WERI-Rb-1 (cell line): ENCODE measurements at regions not wholly inside any gene's neighbourhood (a gene's known extent, or its start where the extent isn't known, plus 50 kb on each side); places are given as distances from the start of the nearest gene placed in this dataset.

ENCODE experiments used
- DNase-seq: peaks from one replicate; pipeline ENCODE4 v3.0.0-alpha.2; 2020
- H3K27ac ChIP-seq: fragments of 250-450 bp; sonication (Bioruptor Pico); 2 replicates; pipeline ENCODE4 v1.5.1; 2020; ENCODE audit warnings: mild to moderate bottlenecking, moderate library complexity
- H3K27me3 ChIP-seq: fragments of 250-450 bp; sonication (Bioruptor Pico); 2 replicates; pipeline ENCODE4 v1.5.1; 2021; ENCODE audit warnings: mild to moderate bottlenecking, low read depth, moderate library complexity; ENCODE audit not compliant: insufficient read depth, severe bottlenecking
- H3K36me3 ChIP-seq: fragments of 250-450 bp; sonication (Bioruptor Pico); 2 replicates; pipeline ENCODE4 v1.5.1; 2020; ENCODE audit warnings: mild to moderate bottlenecking, moderate library complexity
- H3K4me3 ChIP-seq: 2 replicates; pipeline ENCODE4 v1.5.1; 2011; ENCODE audit warnings: low read depth, mild to moderate bottlenecking, control low read depth, low read length
- H3K9me3 ChIP-seq: fragments of 250-450 bp; sonication (Bioruptor Pico); 2 replicates; pipeline ENCODE4 v1.5.1; 2021; ENCODE audit warnings: mild to moderate bottlenecking, moderate library complexity; ENCODE audit not compliant: severe bottlenecking
- TF ChIP-seq, protein P1 (sequence below): IDR thresholded peaks from 2 replicates; pipeline ENCODE4 v1.5.1; 2011; ENCODE audit warnings: low read depth, mild to moderate bottlenecking, control low read depth, inconsistent platforms, low read length

DNA sequence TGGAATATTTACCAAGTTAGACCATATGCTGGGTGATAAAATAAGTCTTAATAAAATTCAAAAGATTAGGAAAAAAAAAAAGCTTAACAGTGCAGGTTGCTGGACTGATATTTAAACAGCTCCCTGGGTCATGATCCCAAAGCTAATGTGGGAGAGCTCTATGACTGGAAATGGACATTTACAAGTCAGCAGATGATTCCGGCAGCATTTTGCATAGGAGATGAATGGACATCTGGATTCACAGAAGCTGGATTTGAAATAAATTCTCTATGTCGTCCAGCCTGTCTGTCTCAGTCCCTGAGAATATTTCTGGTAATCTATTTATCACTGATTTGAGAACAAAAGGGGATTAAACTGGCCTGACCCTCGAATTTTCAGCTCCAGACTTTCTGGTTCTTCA, 52.3 kb upstream of the KLHL25 start:
- H3K36me3 ChIP-seq, result no peaks in the 10 kb centered on the region
- no peak overlapping the region for H3K27ac ChIP-seq
- TF ChIP-seq, protein P1, sequence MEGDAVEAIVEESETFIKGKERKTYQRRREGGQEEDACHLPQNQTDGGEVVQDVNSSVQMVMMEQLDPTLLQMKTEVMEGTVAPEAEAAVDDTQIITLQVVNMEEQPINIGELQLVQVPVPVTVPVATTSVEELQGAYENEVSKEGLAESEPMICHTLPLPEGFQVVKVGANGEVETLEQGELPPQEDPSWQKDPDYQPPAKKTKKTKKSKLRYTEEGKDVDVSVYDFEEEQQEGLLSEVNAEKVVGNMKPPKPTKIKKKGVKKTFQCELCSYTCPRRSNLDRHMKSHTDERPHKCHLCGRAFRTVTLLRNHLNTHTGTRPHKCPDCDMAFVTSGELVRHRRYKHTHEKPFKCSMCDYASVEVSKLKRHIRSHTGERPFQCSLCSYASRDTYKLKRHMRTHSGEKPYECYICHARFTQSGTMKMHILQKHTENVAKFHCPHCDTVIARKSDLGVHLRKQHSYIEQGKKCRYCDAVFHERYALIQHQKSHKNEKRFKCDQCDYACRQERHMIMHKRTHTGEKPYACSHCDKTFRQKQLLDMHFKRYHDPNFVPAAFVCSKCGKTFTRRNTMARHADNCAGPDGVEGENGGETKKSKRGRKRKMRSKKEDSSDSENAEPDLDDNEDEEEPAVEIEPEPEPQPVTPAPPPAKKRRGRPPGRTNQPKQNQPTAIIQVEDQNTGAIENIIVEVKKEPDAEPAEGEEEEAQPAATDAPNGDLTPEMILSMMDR, result no peak
- no peak for DNase-seq
- no peaks in the 10 kb centered on the region for H3K9me3 ChIP-seq
- H3K4me3 ChIP-seq, result no peak overlapping the region
- no peaks in the 10 kb centered on the region for H3K27me3 ChIP-seq

- Histone ChIP-seq H3K9me3 (no peaks in the 10 kb centered on the region), H3K4me3 (no peak overlapping the region), H3K27me3 (no peaks in the 10 kb centered on the region), H3K27ac (no peak overlapping the region), H3K36me3 (no peaks in the 10 kb centered on the region)
- TF ChIP-seq, protein P1, result no peak
- no peak for DNase-seq
Measured at GRCh38 chr15:85849946-85850345, 55.2 kb upstream of the KLHL25 start.

DNA sequence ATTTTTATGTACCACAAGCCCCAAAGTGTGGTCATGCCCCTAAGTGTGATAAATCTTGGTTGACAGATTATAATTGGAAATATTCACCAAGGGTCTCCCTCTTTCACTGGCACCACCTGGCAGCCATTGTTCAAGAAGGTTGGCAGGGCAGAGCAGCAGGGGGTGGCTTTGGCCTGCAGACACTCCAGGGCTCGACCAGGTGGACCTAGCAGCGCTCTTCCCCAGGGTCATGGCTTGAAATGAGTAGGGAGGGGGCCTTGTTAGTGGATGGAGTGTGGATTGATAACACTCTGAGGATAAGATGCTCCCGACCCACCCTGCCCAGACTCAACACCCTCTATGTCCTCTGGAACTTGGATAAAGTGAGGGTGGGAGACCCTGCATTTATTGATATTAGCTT, 58.2 kb upstream of the KLHL25 start:
- TF ChIP-seq, protein P1, result no peak
- Histone ChIP-seq H3K9me3 (no peaks in the 10 kb centered on the region), H3K27me3 (peaks cover 6% of the 10 kb centered on the region), H3K27ac (no peak overlapping the region), H3K36me3 (no peaks in the 10 kb centered on the region), H3K4me3 (no peak overlapping the region)
- no peak for DNase-seq

- Histone ChIP-seq H3K27me3 (peaks cover 12% of the 10 kb centered on the region), H3K9me3 (no peaks in the 10 kb centered on the region), H3K4me3 (no peak overlapping the region), H3K36me3 (no peaks in the 10 kb centered on the region), H3K27ac (no peak overlapping the region)
- TF ChIP-seq, protein P1, result peak; percentile 80
- DNase-seq, result peak; percentile 45
Measured at GRCh38 chr15:85854345-85855097, 59.8 kb upstream of the KLHL25 start.

- TF ChIP-seq, protein P1, result peak; percentile 93
- Histone ChIP-seq H3K27ac (no peak overlapping the region), H3K27me3 (peaks cover 12% of the 10 kb centered on the region), H3K4me3 (peak overlapping the region; percentile 11; the same call in 1 of the 2 replicates), H3K36me3 (no peaks in the 10 kb centered on the region), H3K9me3 (no peaks in the 10 kb centered on the region)
- DNase-seq, result peak; percentile 83
Measured at GRCh38 chr15:85858586-85859375, 64.1 kb upstream of the KLHL25 start.
